BE2C (cell line): ENCODE measurements at regions not wholly inside any gene's neighbourhood (a gene's known extent, or its start where the extent isn't known, plus 50 kb on each side); places are given as distances from the start of the nearest gene placed in this dataset.
"Not testable (repeated sequence)": the region's sequence is repeated elsewhere in the genome, so short reads cannot be mapped to it uniquely, and the experiment has no call there.

Experiments used
- DNase-seq: peaks from one replicate; pipeline ENCODE4 v3.0.0-alpha.2; 2020
- H3K27me3 ChIP-seq: fragments of 250-450 bp; sonication (Bioruptor Pico); 2 replicates; pipeline ENCODE4 v1.5.1; 2020; ENCODE audit warnings: mild to moderate bottlenecking
- H3K36me3 ChIP-seq: fragments of 250-450 bp; sonication (Bioruptor Pico); 2 replicates; pipeline ENCODE4 v1.5.1; 2020; ENCODE audit warnings: mild to moderate bottlenecking
- H3K4me1 ChIP-seq: fragments of 250-450 bp; sonication (Bioruptor Pico); 2 replicates; pipeline ENCODE4 v1.5.1; 2020
- H3K4me3 ChIP-seq: 2 replicates; pipeline ENCODE4 v1.5.1; 2011; ENCODE audit warnings: low read depth, low read length
- H3K9me3 ChIP-seq: fragments of 250-450 bp; sonication (Bioruptor Pico); 2 replicates; pipeline ENCODE4 v1.5.1; 2020
- TF ChIP-seq, protein P1 (sequence below): IDR thresholded peaks from 2 replicates; pipeline ENCODE4 v1.5.1; 2012; ENCODE audit warnings: mild to moderate bottlenecking, low read depth, low read length

DNA sequence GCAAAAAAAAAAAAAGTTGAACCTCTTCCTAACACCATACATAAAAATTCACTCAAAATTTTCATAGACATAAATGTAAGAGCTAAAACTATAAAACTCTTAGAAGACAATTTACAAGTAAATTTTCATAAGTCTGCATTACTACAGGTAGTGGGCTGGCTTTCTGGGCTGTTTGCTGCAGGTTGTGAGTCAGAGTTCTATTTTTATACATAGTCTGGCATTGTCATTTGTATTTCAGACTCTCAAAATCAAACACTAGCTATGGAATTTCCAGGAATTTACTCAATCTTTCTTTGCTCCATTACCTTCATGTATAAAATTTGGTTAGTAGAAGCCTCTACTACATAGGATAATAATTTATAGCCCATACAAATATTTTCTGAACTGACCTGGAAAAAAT is 227.2 kb downstream of the COX18 start:
- Histone ChIP-seq H3K27me3 (no peaks in the 10 kb centered on the region), H3K36me3 (no peaks in the 10 kb centered on the region), H3K9me3 (no peaks in the 10 kb centered on the region), H3K4me1 (no peaks in the 10 kb centered on the region), H3K4me3 (no peak overlapping the region)
- DNase-seq: no peak
- TF ChIP-seq, protein P1, sequence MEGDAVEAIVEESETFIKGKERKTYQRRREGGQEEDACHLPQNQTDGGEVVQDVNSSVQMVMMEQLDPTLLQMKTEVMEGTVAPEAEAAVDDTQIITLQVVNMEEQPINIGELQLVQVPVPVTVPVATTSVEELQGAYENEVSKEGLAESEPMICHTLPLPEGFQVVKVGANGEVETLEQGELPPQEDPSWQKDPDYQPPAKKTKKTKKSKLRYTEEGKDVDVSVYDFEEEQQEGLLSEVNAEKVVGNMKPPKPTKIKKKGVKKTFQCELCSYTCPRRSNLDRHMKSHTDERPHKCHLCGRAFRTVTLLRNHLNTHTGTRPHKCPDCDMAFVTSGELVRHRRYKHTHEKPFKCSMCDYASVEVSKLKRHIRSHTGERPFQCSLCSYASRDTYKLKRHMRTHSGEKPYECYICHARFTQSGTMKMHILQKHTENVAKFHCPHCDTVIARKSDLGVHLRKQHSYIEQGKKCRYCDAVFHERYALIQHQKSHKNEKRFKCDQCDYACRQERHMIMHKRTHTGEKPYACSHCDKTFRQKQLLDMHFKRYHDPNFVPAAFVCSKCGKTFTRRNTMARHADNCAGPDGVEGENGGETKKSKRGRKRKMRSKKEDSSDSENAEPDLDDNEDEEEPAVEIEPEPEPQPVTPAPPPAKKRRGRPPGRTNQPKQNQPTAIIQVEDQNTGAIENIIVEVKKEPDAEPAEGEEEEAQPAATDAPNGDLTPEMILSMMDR: no peak

DNA sequence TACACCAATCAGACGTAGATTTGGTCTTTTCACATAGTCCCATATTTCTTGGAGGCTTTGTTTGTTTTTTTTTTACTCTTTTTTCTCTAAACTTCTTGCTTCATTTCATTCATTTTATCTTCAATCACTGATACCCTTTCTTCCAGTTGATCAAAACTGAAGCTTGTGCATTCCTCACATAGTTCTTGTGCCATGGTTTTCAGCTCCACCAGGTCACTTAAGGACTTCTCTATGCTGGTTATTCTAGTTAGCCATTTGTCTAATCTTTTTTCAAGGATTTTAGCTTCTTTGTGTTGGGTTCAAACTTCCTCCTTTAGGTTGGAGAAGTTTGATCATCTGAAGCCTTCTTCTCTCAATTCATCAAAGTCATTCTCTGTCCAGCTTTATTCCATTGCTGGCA is 229.3 kb downstream of the COX18 start:
- H3K9me3 ChIP-seq, H3K27me3 ChIP-seq, H3K4me3 ChIP-seq: not testable (repeated sequence)

DNA sequence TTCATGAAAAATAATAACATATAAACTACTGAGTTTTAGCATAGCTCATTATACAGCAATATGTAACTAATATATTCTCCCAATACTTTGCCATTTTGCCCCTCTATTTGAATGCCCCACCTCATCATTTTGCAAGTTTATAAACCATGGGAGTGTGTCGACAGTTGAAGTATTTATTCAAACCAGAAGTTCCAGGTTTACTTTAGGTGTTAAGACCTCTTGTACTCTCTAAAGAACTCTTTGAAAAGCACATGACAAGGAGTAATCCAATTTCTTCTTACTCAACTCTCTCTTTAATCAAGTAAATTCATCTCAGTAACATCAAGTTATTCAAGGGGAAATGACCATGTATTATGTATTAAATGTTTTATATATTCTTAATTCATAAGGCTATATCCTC is 240.7 kb downstream of the COX18 start:
- no peaks in the 10 kb centered on the region for H3K9me3 ChIP-seq
- no peaks in the 10 kb centered on the region for H3K27me3 ChIP-seq
- H3K4me1 ChIP-seq: no peaks in the 10 kb centered on the region
- no peaks in the 10 kb centered on the region for H3K36me3 ChIP-seq
- no peak overlapping the region for H3K4me3 ChIP-seq
- DNase-seq: no peak
- TF ChIP-seq, protein P1: no peak

More for the DNA sequence above, 229.3 kb downstream of the COX18 start:
- not testable (repeated sequence) for H3K4me1 ChIP-seq, H3K36me3 ChIP-seq, DNase-seq

- Histone ChIP-seq H3K4me1 (no peaks in the 10 kb centered on the region), H3K9me3 (no peaks in the 10 kb centered on the region), H3K36me3 (no peaks in the 10 kb centered on the region), H3K27me3 (no peaks in the 10 kb centered on the region), H3K4me3 (no peak overlapping the region)
- TF ChIP-seq, protein P1: no peak
- no peak for DNase-seq
Measured at GRCh38 chr4:72827968-72828367, 241.5 kb downstream of the COX18 start.

DNA sequence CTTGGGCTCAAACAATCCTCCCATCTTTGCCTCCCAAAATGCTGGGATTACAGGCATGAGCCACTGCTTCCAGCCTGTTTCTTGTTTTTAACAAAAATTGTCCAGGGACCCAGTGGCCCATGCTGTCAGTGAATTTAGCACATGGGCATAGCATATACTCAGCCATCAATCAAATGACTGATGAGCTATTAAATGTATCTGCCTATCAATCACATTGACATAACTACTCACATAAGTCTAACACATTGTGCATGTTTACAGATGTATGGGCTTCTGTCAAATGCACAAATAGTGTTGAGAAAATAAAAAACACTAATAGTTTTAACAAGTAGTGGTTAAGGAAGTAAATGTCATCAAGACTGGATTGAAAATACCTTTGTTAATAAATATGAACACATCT is 249.4 kb downstream of the COX18 start:
- Histone ChIP-seq H3K9me3 (no peaks in the 10 kb centered on the region), H3K36me3 (no peaks in the 10 kb centered on the region), H3K4me1 (no peaks in the 10 kb centered on the region), H3K4me3 (no peak overlapping the region), H3K27me3 (no peaks in the 10 kb centered on the region)
- DNase-seq: no peak
- TF ChIP-seq, protein P1: no peak

DNA sequence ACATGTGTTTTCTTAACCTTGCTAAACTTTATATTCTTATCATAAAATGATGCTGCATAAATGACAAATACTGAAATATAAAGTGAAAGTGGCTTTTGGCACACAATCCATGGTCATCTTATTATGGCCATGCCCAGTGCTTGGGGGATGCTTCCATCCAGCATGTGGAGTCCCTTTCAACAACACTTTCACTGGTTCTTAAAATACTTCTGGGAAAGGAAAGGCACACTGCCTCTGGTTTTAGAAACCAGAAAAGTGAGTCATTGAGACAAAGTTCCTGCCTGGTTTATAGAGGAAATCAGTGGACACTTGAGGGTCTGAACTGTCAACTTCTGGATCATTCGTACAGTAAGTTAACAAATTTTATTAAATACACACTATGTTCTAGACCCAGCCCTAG is 248.0 kb upstream of the ADAMTS3 start:
- H3K4me1 ChIP-seq: no peaks in the 10 kb centered on the region
- H3K27me3 ChIP-seq: no peaks in the 10 kb centered on the region
- no peaks in the 10 kb centered on the region for H3K36me3 ChIP-seq
- no peak overlapping the region for H3K4me3 ChIP-seq
- H3K9me3 ChIP-seq: no peaks in the 10 kb centered on the region
- no peak for DNase-seq
- TF ChIP-seq, protein P1: no peak

DNA sequence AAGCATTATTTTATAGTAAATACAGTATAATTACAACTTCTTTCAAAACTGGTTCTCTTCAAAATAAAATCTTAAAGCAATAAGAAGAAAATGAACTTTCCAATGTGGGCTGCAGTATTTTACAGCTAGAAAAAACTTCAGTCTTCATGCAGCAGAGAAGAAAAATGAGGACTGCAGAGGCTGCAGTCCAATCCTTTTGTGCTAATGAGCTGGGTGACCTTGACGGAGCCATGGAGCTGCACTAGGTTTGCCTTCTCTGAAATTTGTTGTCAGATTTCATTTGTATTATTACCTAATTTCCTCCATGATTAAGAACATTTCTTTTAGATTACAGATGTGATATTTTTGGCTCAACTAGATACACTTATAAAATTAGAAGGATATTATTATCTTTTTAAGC is 245.2 kb upstream of the ADAMTS3 start:
- TF ChIP-seq, protein P1: no peak
- H3K4me1 ChIP-seq: no peaks in the 10 kb centered on the region
- no peak for DNase-seq
- H3K36me3 ChIP-seq: no peaks in the 10 kb centered on the region
- H3K9me3 ChIP-seq: no peaks in the 10 kb centered on the region
- H3K27me3 ChIP-seq: no peaks in the 10 kb centered on the region
- H3K4me3 ChIP-seq: no peak overlapping the region
